Thyroid gland (tissue), 4 donors: ENCODE measurements at regions not wholly inside any gene's neighbourhood (a gene's known extent, or its start where the extent isn't known, plus 50 kb on each side); places are given as distances from the start of the nearest gene placed in this dataset.

ENCODE experiments used
- CTCF ChIP-seq, 6 experiments: fragments of 200-600 bp in 3 of 6; fragments of 450-650 bp in 3 of 6; sonication (generic) in 3 of 6; IDR thresholded peaks; one replicate each; pipeline ENCODE4 v1.5.1; 2016 to 2019; ENCODE audit warnings: antibody characterized with exemption in 6 of 6, mild to moderate bottlenecking in 2 of 6, inconsistent platforms in 1 of 6, moderate library complexity in 1 of 6
- POLR2A ChIP-seq, 2 donors: fragments of 450-650 bp; IDR thresholded peaks; one replicate each; pipeline ENCODE4 v1.6.1; 2017; ENCODE audit warnings: antibody characterized with exemption in 2 of 2, mild to moderate bottlenecking in 2 of 2, moderate library complexity in 1 of 2

GRCh38 chr6:156189195-156189594 is 588.0 kb upstream of the ARID1B start:
- TF ChIP-seq CTCF (IDR thresholded peaks at IDR 0.05), result no peak
- no peak for TF ChIP-seq POLR2A (IDR thresholded peaks at IDR 0.05)
